IMR-90 (cell line): ENCODE measurements at regions not wholly inside any gene's neighbourhood (a gene's known extent, or its start where the extent isn't known, plus 50 kb on each side); places are given as distances from the start of the nearest gene placed in this dataset.

Source experiments
- MXI1 ChIP-seq: IDR thresholded peaks from 2 replicates; pipeline ENCODE4 v1.6.1; 2012; ENCODE audit warnings: low read depth, mild to moderate bottlenecking, low read length, moderate library complexity, borderline replicate concordance
- RCOR1 ChIP-seq: IDR thresholded peaks from 2 replicates; pipeline ENCODE4 v1.6.1; 2012; ENCODE audit warnings: mild to moderate bottlenecking, low read length, improper control_type of control experiment; ENCODE audit not compliant: insufficient replicate concordance
- TF ChIP-seq, protein P1 (sequence below): conservative IDR thresholded peaks from 2 replicates; pipeline ENCODE4 v1.5.1; 2012; ENCODE audit warnings: mild to moderate bottlenecking, low read depth, low read length, improper control_type of control experiment

DNA sequence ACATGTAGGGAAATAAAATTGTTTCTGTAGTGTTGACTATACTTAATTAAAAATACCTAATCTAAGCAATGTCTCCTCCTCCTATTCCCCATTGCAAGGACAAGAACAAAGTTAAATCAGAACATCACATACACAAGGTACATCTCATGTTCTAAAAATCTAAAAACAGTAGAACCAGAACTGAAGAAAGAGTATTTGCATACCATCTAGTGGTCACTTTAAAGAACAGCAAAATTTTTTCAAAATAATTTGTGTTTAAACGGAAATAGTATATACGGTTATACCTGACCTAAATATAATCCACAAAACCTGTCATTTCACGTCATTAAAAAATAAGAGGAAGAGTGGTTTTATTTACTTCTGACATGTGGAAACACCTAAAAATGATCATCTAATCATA lies 294.3 kb upstream of the KCNH7 start:
- TF ChIP-seq RCOR1 (no peak), MXI1 (no peak)
- TF ChIP-seq, protein P1, sequence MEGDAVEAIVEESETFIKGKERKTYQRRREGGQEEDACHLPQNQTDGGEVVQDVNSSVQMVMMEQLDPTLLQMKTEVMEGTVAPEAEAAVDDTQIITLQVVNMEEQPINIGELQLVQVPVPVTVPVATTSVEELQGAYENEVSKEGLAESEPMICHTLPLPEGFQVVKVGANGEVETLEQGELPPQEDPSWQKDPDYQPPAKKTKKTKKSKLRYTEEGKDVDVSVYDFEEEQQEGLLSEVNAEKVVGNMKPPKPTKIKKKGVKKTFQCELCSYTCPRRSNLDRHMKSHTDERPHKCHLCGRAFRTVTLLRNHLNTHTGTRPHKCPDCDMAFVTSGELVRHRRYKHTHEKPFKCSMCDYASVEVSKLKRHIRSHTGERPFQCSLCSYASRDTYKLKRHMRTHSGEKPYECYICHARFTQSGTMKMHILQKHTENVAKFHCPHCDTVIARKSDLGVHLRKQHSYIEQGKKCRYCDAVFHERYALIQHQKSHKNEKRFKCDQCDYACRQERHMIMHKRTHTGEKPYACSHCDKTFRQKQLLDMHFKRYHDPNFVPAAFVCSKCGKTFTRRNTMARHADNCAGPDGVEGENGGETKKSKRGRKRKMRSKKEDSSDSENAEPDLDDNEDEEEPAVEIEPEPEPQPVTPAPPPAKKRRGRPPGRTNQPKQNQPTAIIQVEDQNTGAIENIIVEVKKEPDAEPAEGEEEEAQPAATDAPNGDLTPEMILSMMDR, result peak; percentile 56
